A549 (cell line): ENCODE measurements at regions not wholly inside any gene's neighbourhood (a gene's known extent, or its start where the extent isn't known, plus 50 kb on each side); places are given as distances from the start of the nearest gene placed in this dataset.

Experiments
- ATAC-seq, 2 experiments: fragments of 200-7000 bp in 1 of 2; fragments of >200 bp in 1 of 2; cut with Nextera tagmentation in 1 of 2; cut with Tn5 transposase in 1 of 2; 3 replicates each; pipeline versions ENCODE4 v1.8.0 to v1.9.1; 2018 to 2020; ENCODE audit warnings: mild to moderate bottlenecking in 1 of 2, moderate library complexity in 1 of 2
- CTCF ChIA-PET: fragments of 300-600 bp; sonication (Branson Sonifier 250); formaldehyde crosslinking; extraction: SDS; loops from one replicate; lab custom pipeline; 2021; ENCODE audit warnings: antibody characterized with exemption, inconsistent platforms; lab: Yijun Ruan, JAX
- POLR2A ChIA-PET: fragments of 350-600 bp; formaldehyde crosslinking; extraction: SDS; loops from one replicate; lab custom pipeline; 2021; ENCODE audit warnings: antibody characterized with exemption, inconsistent platforms; lab: Yijun Ruan, JAX
- DNase-seq, 2 experiments: peaks; one replicate each; pipeline versions ENCODE4 v3.0.0 to v3.0.0-alpha.2; 2011 to 2016; ENCODE audit warnings: low read depth in 1 of 2, low spot score in 1 of 2
- FAIRE-seq: peaks from 2 replicates; lab custom pipeline; 2011; peaks lifted over from hg19 to GRCh38; lab: Jason Lieb, UNC
- H3K27ac ChIP-seq, 2 experiments: fragments of >200 bp; sonication (Bioruptor Twin); formaldehyde crosslinking; 3 replicates each; pipeline ENCODE4 v1.5.1; 2016 to 2017
- H3K4me1 ChIP-seq: fragments of >200 bp; sonication (Bioruptor Twin); formaldehyde crosslinking; 3 replicates; pipeline ENCODE4 v1.6.1; 2016
- H3K4me2 ChIP-seq: fragments of >200 bp; sonication (Bioruptor Twin); formaldehyde crosslinking; 3 replicates; pipeline ENCODE4 v1.6.1; 2016
- H3K4me3 ChIP-seq: fragments of >200 bp; sonication (Bioruptor Twin); formaldehyde crosslinking; 3 replicates; pipeline ENCODE4 v1.5.1; 2016
- H3K9me3 ChIP-seq: fragments of >200 bp; sonication (Bioruptor Twin); formaldehyde crosslinking; 3 replicates; pipeline ENCODE4 v1.6.1; 2016
- ATOH8 ChIP-seq: fragments of 250-450 bp; sonication (Bioruptor Pico); IDR thresholded peaks from 2 replicates; pipeline ENCODE4 v1.5.0; 2020; ENCODE audit warnings: low read depth, mild to moderate bottlenecking, moderate library complexity
- CBX8 ChIP-seq: fragments of 200-600 bp; sonication (generic); IDR thresholded peaks from 2 replicates; pipeline ENCODE4 v1.6.1; 2016
- CEBPB ChIP-seq, 2 experiments: fragments of >200 bp in 1 of 2; sonication (Bioruptor Twin) in 1 of 2; formaldehyde crosslinking in 1 of 2; IDR thresholded peaks; 2 replicates each; pipeline ENCODE4 v1.6.1; 2012 to 2016
- CHD2 ChIP-seq: fragments of 150-350 bp; IDR thresholded peaks from 2 replicates; pipeline ENCODE4 v1.6.1; 2014; ENCODE audit warnings: low read length; ENCODE audit not compliant: partially characterized antibody
- CHD4 ChIP-seq: fragments of 200-600 bp; sonication (generic); IDR thresholded peaks from 2 replicates; pipeline ENCODE4 v1.6.1; 2016; ENCODE audit warnings: antibody characterized with exemption, mild to moderate bottlenecking, borderline replicate concordance
- E2F6 ChIP-seq: IDR thresholded peaks from 2 replicates; pipeline ENCODE4 v1.6.1; 2012; ENCODE audit warnings: low read depth, borderline replicate concordance
- EHF ChIP-seq: fragments of 250-450 bp; sonication (Bioruptor Pico); IDR thresholded peaks from 2 replicates; pipeline ENCODE4 v1.5.0; 2020; ENCODE audit warnings: mild to moderate bottlenecking
- ELK1 ChIP-seq: fragments of 150-350 bp; IDR thresholded peaks from 2 replicates; pipeline ENCODE4 v1.6.1; 2014; ENCODE audit warnings: low read depth, mild to moderate bottlenecking, low read length
- EP300 ChIP-seq, 2 experiments: fragments of >200 bp; sonication (Bioruptor Twin); formaldehyde crosslinking; IDR thresholded peaks; 2 replicates in 1 of 2; 3 replicates in 1 of 2; pipeline ENCODE4 v1.6.1; 2016 to 2017
- FOSB ChIP-seq: fragments of 250-450 bp; sonication (Bioruptor Pico); IDR thresholded peaks from 2 replicates; pipeline ENCODE4 v1.5.0; 2020; ENCODE audit warnings: mild to moderate bottlenecking, moderate library complexity
- FOXS1 ChIP-seq: fragments of 250-450 bp; sonication (Bioruptor Pico); IDR thresholded peaks from 2 replicates; pipeline ENCODE4 v1.5.0; 2020; ENCODE audit warnings: mild to moderate bottlenecking, moderate library complexity
- HDAC2 ChIP-seq: fragments of 200-600 bp; sonication (generic); IDR thresholded peaks from 2 replicates; pipeline ENCODE4 v1.6.1; 2016
- HES2 ChIP-seq: fragments of >200 bp; sonication (Bioruptor Twin); formaldehyde crosslinking; IDR thresholded peaks from 2 replicates; pipeline ENCODE4 v1.6.1; 2016
- HOXA7 ChIP-seq: fragments of 250-450 bp; sonication (Bioruptor Pico); IDR thresholded peaks from 2 replicates; pipeline ENCODE4 v1.5.0; 2020; ENCODE audit warnings: mild to moderate bottlenecking, moderate library complexity
- HOXB5 ChIP-seq: fragments of 250-450 bp; sonication (Bioruptor Pico); IDR thresholded peaks from 2 replicates; pipeline ENCODE4 v1.5.0; 2020; ENCODE audit warnings: mild to moderate bottlenecking, moderate library complexity
- MAFK ChIP-seq: fragments of 450-650 bp; IDR thresholded peaks from 2 replicates; pipeline ENCODE4 v1.6.1; 2014; ENCODE audit not compliant: partially characterized antibody
- MAX ChIP-seq: IDR thresholded peaks from 2 replicates; pipeline ENCODE4 v1.6.1; 2012
- NFE2L2 ChIP-seq: fragments of 150-350 bp; conservative IDR thresholded peaks from 2 replicates; pipeline ENCODE4 v1.6.1; 2014; ENCODE audit warnings: low read length
- PBX3 ChIP-seq: IDR thresholded peaks from 2 replicates; pipeline ENCODE4 v1.6.1; 2012
- POLR2A ChIP-seq: IDR thresholded peaks from 2 replicates; pipeline ENCODE4 v1.6.1; 2012; ENCODE audit warnings: mild to moderate bottlenecking, low read length
- RAD21 ChIP-seq, 2 experiments: fragments of >200 bp in 1 of 2; sonication (Bioruptor Twin) in 1 of 2; formaldehyde crosslinking in 1 of 2; IDR thresholded peaks in 1 of 2; conservative IDR thresholded peaks in 1 of 2; 2 replicates in 1 of 2; 3 replicates in 1 of 2; pipeline ENCODE4 v1.6.1; 2012 to 2018; ENCODE audit warnings: inconsistent platforms in 1 of 2
- RARB ChIP-seq: fragments of 250-450 bp; sonication (Bioruptor Pico); IDR thresholded peaks from 2 replicates; pipeline ENCODE4 v1.8.0; 2021; ENCODE audit warnings: mild to moderate bottlenecking, moderate library complexity
- RNF2 ChIP-seq: fragments of 200-600 bp; sonication (generic); IDR thresholded peaks from 2 replicates; pipeline ENCODE4 v1.6.1; 2016; ENCODE audit warnings: low read depth, mild to moderate bottlenecking, antibody characterized with exemption, moderate library complexity, borderline replicate concordance
- SREBF2 ChIP-seq: fragments of 450-650 bp; IDR thresholded peaks from 2 replicates; pipeline ENCODE4 v1.6.1; 2014; ENCODE audit warnings: mild to moderate bottlenecking, moderate library complexity
- TP53 ChIP-seq: fragments of 250-450 bp; sonication (Bioruptor Pico); IDR thresholded peaks from 2 replicates; pipeline ENCODE4 v1.5.0; 2021; ENCODE audit warnings: mild to moderate bottlenecking, moderate library complexity
- ZC3H11A ChIP-seq: fragments of 450-650 bp; IDR thresholded peaks from 2 replicates; pipeline ENCODE4 v1.6.1; 2014; ENCODE audit warnings: antibody characterized with exemption, mild to moderate bottlenecking
- ZFP36 ChIP-seq: fragments of 450-650 bp; IDR thresholded peaks from 2 replicates; pipeline ENCODE4 v1.6.1; 2014; ENCODE audit warnings: borderline replicate concordance; ENCODE audit not compliant: partially characterized antibody
- ZNF302 ChIP-seq: fragments of 250-450 bp; sonication (Bioruptor Pico); IDR thresholded peaks from 2 replicates; pipeline ENCODE4 v1.9.0; 2021; ENCODE audit warnings: inconsistent platforms, mild to moderate bottlenecking, moderate library complexity
- WGBS: methylation state at CpG from one replicate; pipeline ENCODE4 v1.1.6; 2017; ENCODE audit errors: missing lambda C conversion rate; 5-methylcytosine and 5-hydroxymethylcytosine counted together

- no peak for ATAC-seq
- H3K4me2 ChIP-seq, result no peak overlapping the region
- H3K9me3 ChIP-seq, result no peaks in the 10 kb centered on the region
- POLR2A ChIA-PET, result no interaction called here
- no peak for TF ChIP-seq SREBF2
- TF ChIP-seq ZC3H11A, result no peak
- no peak for TF ChIP-seq HES2
- TF ChIP-seq MAX, result no peak
- no peak for TF ChIP-seq CHD4
- no peak for TF ChIP-seq MAFK
- TF ChIP-seq TP53, result no peak
- no peak for TF ChIP-seq ELK1
- TF ChIP-seq RARB (CRISPR knock-in tag), result no peak
- TF ChIP-seq CBX8, result no peak
- H3K4me1 ChIP-seq, result no peaks in the 10 kb centered on the region
- H3K4me3 ChIP-seq, result no peak overlapping the region
- no peak for DNase-seq
- no peak overlapping the region for H3K27ac ChIP-seq
- CTCF ChIA-PET, result no interaction called here
- no peak for FAIRE-seq
Measured at GRCh38 chr5:52491818-52492217, 295.9 kb upstream of the ITGA1 start.

- Histone ChIP-seq H3K4me3 (no peak overlapping the region), H3K9me3 (no peaks in the 10 kb centered on the region), H3K4me2 (no peak overlapping the region)
- FAIRE-seq, result no peak
- POLR2A ChIA-PET, result no interaction called here
- CTCF ChIA-PET, result interaction anchor here (0.7 kb wide), 1 partner anchor 395 kb away, joined by 4 read pairs; no protein-coding TSS in a partner anchor
- no peak for TF ChIP-seq POLR2A
- TF ChIP-seq CHD2, result no peak
- no peak for TF ChIP-seq EHF (CRISPR knock-in tag)
- no peak for TF ChIP-seq E2F6
- no peak for TF ChIP-seq NFE2L2
- TF ChIP-seq, all 56 proteins: peak for 0
- 2% methylated on average over 4 of the region's 4 CpGs for WGBS
- H3K27ac ChIP-seq, result no peak overlapping the region
- ATAC-seq (no peak), DNase-seq (no peak)
- H3K4me1 ChIP-seq, result no peaks in the 10 kb centered on the region
Measured at GRCh38 chr5:52497133-52497693, 290.5 kb upstream of the ITGA1 start.

GRCh38 chr5:52498607-52499006 lies 289.1 kb upstream of the ITGA1 start:
- POLR2A ChIA-PET, result no interaction called here
- Histone ChIP-seq H3K4me2 (no peak overlapping the region), H3K4me3 (no peak overlapping the region)
- TF ChIP-seq PBX3, result no peak
- no peak for TF ChIP-seq FOSB (CRISPR knock-in tag)
- TF ChIP-seq FOXS1 (CRISPR knock-in tag), result no peak
- TF ChIP-seq EP300 (IDR thresholded peaks at IDR 0.05), result no peak
- TF ChIP-seq, all 56 proteins: peak for 0
- ATAC-seq, result no peak
- FAIRE-seq, result no peak
- CTCF ChIA-PET, result no interaction called here
- Histone ChIP-seq H3K27ac (no peak overlapping the region), H3K4me1 (no peaks in the 10 kb centered on the region), H3K9me3 (no peaks in the 10 kb centered on the region)
- DNase-seq, result no peak

- no peaks in the 10 kb centered on the region for H3K4me1 ChIP-seq
- H3K27ac ChIP-seq, result no peak overlapping the region
- no peak for TF ChIP-seq ZNF302
- no peak for TF ChIP-seq ZFP36
- no peak for TF ChIP-seq RNF2
- no peak for TF ChIP-seq HES2
- TF ChIP-seq ATOH8, result no peak
- no peak for TF ChIP-seq RAD21 (conservative IDR thresholded peaks at IDR 0.05 in 1 of 2, IDR thresholded peaks at IDR 0.05 in 1 of 2)
- no peak for TF ChIP-seq FOSB (CRISPR knock-in tag)
- no peak for TF ChIP-seq SREBF2
- no peak for TF ChIP-seq HOXA7
- TF ChIP-seq HDAC2, result no peak
- no peak for TF ChIP-seq CEBPB (IDR thresholded peaks at IDR 0.05)
- TF ChIP-seq HOXB5 (CRISPR knock-in tag), result no peak
- DNase-seq, result no peak
- ATAC-seq, result no peak
- H3K4me2 ChIP-seq, result no peak overlapping the region
- no peak overlapping the region for H3K4me3 ChIP-seq
- no peak for FAIRE-seq
- H3K9me3 ChIP-seq, result no peaks in the 10 kb centered on the region
- 45% methylated on average over 5 of the region's 5 CpGs for WGBS
- CTCF ChIA-PET, result no interaction called here
- POLR2A ChIA-PET, result no interaction called here
Measured at GRCh38 chr5:52502460-52502999, 285.2 kb upstream of the ITGA1 start.
